GM21576 (cell line): ENCODE measurements at regions not wholly inside any gene's neighbourhood (a gene's known extent, or its start where the extent isn't known, plus 50 kb on each side); places are given as distances from the start of the nearest gene placed in this dataset.

Experiments
- ATAC-seq: cut with Tn5 transposase; IDR thresholded peaks from one replicate; pipeline ENCODE4 v1.9.1; 2021; ENCODE audit warnings: mild to moderate bottlenecking, moderate library complexity; ENCODE audit not compliant: unreplicated experiment

GRCh38 chrX:107560041-107560440 lies 68.3 kb upstream of the PRPS1 start:
- no peak for ATAC-seq

- no peak for ATAC-seq
These were observed 67.3 kb upstream of the PRPS1 start for GRCh38 chrX:107560980-107561379.

- no peak for ATAC-seq
These were observed 66.7 kb upstream of the PRPS1 start for GRCh38 chrX:107561468-107562215.

- ATAC-seq = no peak
These were observed 65.8 kb upstream of the PRPS1 start for GRCh38 chrX:107562482-107562881.

- no peak for ATAC-seq
These were observed 64.5 kb upstream of the PRPS1 start for GRCh38 chrX:107563824-107564223.

- ATAC-seq = no peak
These were observed 63.3 kb upstream of the PRPS1 start for GRCh38 chrX:107565015-107565414.

- no peak for ATAC-seq
These were observed 62.2 kb upstream of the PRPS1 start for GRCh38 chrX:107565931-107566603.

GRCh38 chrX:107566604-107567262 lies 61.6 kb upstream of the PRPS1 start:
- ATAC-seq = no peak

GRCh38 chrX:107567370-107567769 lies 60.9 kb upstream of the PRPS1 start:
- ATAC-seq = no peak

GRCh38 chrX:107571296-107571998 lies 56.9 kb upstream of the PRPS1 start:
- ATAC-seq = no peak

- no peak for ATAC-seq
These were observed 55.3 kb upstream of the PRPS1 start for GRCh38 chrX:107573016-107573415.

GRCh38 chrX:107574054-107574683 lies 54.1 kb upstream of the PRPS1 start:
- ATAC-seq = no peak

- no peak for ATAC-seq
These were observed 53.6 kb upstream of the PRPS1 start for GRCh38 chrX:107574711-107575110.

- no peak for ATAC-seq
These were observed 51.9 kb upstream of the PRPS1 start for GRCh38 chrX:107576392-107576791.

GRCh38 chrX:107576841-107577240 lies 51.5 kb upstream of the PRPS1 start:
- ATAC-seq = peak; percentile 72

- ATAC-seq = no peak
These were observed 50.4 kb upstream of the PRPS1 start for GRCh38 chrX:107577933-107578332.
